ENCODE measurements at regions not wholly inside any gene's neighbourhood (a gene's known extent, or its start where the extent isn't known, plus 50 kb on each side); places are given as distances from the start of the nearest gene placed in this dataset.

GRCh38 chrX:101774340-101774739 lies 114.7 kb upstream of the ARMCX2 start:
- H3K79me2 ChIP-seq (replicated peaks; ENCODE audit: insufficient read depth, low read length): no peaks in the 10 kb centered on the region
- H3K4me3 ChIP-seq (ENCODE audit: low read length): no peak overlapping the region
- no peaks in the 10 kb centered on the region for H3K9me2 ChIP-seq (ENCODE audit: insufficient read depth, low read length)
- H3F3A ChIP-seq (ENCODE audit: insufficient read depth, low read length, poor library complexity, severe bottlenecking): no peaks in the 10 kb centered on the region
- no peak for TF ChIP-seq POLR2AphosphoS5 (IDR thresholded peaks at IDR 0.05)
- no peak for TF ChIP-seq MXI1 (conservative IDR thresholded peaks at IDR 0.05; ENCODE audit: poor library complexity, severe bottlenecking)
- TF ChIP-seq TAF1 (IDR thresholded peaks at IDR 0.05; ENCODE audit: low read depth): no peak
- no peak for TF ChIP-seq SMC3 (conservative IDR thresholded peaks at IDR 0.05; ENCODE audit: poor library complexity)
- no peak for TF ChIP-seq EP300 (conservative IDR thresholded peaks at IDR 0.05; ENCODE audit: poor library complexity, severe bottlenecking)
- TF ChIP-seq, protein P1, sequence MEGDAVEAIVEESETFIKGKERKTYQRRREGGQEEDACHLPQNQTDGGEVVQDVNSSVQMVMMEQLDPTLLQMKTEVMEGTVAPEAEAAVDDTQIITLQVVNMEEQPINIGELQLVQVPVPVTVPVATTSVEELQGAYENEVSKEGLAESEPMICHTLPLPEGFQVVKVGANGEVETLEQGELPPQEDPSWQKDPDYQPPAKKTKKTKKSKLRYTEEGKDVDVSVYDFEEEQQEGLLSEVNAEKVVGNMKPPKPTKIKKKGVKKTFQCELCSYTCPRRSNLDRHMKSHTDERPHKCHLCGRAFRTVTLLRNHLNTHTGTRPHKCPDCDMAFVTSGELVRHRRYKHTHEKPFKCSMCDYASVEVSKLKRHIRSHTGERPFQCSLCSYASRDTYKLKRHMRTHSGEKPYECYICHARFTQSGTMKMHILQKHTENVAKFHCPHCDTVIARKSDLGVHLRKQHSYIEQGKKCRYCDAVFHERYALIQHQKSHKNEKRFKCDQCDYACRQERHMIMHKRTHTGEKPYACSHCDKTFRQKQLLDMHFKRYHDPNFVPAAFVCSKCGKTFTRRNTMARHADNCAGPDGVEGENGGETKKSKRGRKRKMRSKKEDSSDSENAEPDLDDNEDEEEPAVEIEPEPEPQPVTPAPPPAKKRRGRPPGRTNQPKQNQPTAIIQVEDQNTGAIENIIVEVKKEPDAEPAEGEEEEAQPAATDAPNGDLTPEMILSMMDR (IDR thresholded peaks at IDR 0.05; ENCODE audit: poor library complexity, severe bottlenecking): no peak
- TF ChIP-seq, protein P2, sequence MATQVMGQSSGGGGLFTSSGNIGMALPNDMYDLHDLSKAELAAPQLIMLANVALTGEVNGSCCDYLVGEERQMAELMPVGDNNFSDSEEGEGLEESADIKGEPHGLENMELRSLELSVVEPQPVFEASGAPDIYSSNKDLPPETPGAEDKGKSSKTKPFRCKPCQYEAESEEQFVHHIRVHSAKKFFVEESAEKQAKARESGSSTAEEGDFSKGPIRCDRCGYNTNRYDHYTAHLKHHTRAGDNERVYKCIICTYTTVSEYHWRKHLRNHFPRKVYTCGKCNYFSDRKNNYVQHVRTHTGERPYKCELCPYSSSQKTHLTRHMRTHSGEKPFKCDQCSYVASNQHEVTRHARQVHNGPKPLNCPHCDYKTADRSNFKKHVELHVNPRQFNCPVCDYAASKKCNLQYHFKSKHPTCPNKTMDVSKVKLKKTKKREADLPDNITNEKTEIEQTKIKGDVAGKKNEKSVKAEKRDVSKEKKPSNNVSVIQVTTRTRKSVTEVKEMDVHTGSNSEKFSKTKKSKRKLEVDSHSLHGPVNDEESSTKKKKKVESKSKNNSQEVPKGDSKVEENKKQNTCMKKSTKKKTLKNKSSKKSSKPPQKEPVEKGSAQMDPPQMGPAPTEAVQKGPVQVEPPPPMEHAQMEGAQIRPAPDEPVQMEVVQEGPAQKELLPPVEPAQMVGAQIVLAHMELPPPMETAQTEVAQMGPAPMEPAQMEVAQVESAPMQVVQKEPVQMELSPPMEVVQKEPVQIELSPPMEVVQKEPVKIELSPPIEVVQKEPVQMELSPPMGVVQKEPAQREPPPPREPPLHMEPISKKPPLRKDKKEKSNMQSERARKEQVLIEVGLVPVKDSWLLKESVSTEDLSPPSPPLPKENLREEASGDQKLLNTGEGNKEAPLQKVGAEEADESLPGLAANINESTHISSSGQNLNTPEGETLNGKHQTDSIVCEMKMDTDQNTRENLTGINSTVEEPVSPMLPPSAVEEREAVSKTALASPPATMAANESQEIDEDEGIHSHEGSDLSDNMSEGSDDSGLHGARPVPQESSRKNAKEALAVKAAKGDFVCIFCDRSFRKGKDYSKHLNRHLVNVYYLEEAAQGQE (IDR thresholded peaks at IDR 0.05; ENCODE audit: borderline replicate concordance): no peak
- H2AFZ ChIP-seq (ENCODE audit: low read depth, low read length): no peak overlapping the region
- no peaks in the 10 kb centered on the region for H4K20me1 ChIP-seq (ENCODE audit: insufficient read depth)
- no peaks in the 10 kb centered on the region for H3K9me3 ChIP-seq (ENCODE audit: low read length)
- H3K36me3 ChIP-seq (ENCODE audit: insufficient read depth, low read length): no peaks in the 10 kb centered on the region
- no peak overlapping the region for H3K9ac ChIP-seq (ENCODE audit: low read length)
- H3K27me3 ChIP-seq (ENCODE audit: insufficient read depth, low read depth, low read length): no peaks in the 10 kb centered on the region
- H3K27ac ChIP-seq (ENCODE audit: low read length): no peak overlapping the region
- H3K4me2 ChIP-seq (ENCODE audit: low read length): no peak overlapping the region

DNA sequence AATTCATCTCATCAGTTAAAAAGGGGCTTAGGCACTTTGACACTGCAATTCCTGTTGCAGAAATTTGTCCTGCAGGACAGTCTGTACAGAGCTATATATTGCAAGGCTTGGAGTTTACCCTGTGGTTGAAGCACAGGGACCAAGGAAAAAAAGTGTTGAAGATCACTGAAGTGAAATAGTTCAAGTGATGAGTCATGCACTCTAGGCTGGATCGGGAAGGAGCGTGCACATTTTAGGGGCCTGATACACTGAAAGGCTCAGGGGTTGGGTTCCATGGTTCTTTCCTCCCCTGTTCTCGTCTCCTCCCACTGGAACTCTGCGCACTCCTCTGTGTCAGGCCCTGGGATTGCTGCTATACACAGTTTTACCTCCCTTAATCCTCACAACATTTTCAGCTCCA lies 104.9 kb upstream of the ARMCX2 start:
- H2AFZ ChIP-seq (ENCODE audit: low read depth, low read length): no peak overlapping the region
- no peaks in the 10 kb centered on the region for H3K27me3 ChIP-seq (ENCODE audit: insufficient read depth, low read depth, low read length)
- no peak overlapping the region for H3K4me2 ChIP-seq (ENCODE audit: low read length)
- no peaks in the 10 kb centered on the region for H3K9me2 ChIP-seq (ENCODE audit: insufficient read depth, low read length)
- no peaks in the 10 kb centered on the region for H4K20me1 ChIP-seq (ENCODE audit: insufficient read depth)
- no peak overlapping the region for H3K27ac ChIP-seq (ENCODE audit: low read length)
- no peaks in the 10 kb centered on the region for H3K9me3 ChIP-seq (ENCODE audit: low read length)
- no peak overlapping the region for H3K9ac ChIP-seq (ENCODE audit: low read length)
- no peaks in the 10 kb centered on the region for H3K36me3 ChIP-seq (ENCODE audit: insufficient read depth, low read length)
- H3K4me3 ChIP-seq (ENCODE audit: low read length): no peak overlapping the region
- no peaks in the 10 kb centered on the region for H3K79me2 ChIP-seq (replicated peaks; ENCODE audit: insufficient read depth, low read length)
- no peak for TF ChIP-seq EP300 (conservative IDR thresholded peaks at IDR 0.05; ENCODE audit: poor library complexity, severe bottlenecking)
- TF ChIP-seq SMC3 (conservative IDR thresholded peaks at IDR 0.05; ENCODE audit: poor library complexity): no peak
- no peak for TF ChIP-seq RAD21 (conservative IDR thresholded peaks at IDR 0.05)
- no peak for TF ChIP-seq MXI1 (conservative IDR thresholded peaks at IDR 0.05; ENCODE audit: poor library complexity, severe bottlenecking)
- TF ChIP-seq TAF1 (IDR thresholded peaks at IDR 0.05; ENCODE audit: low read depth): no peak
- TF ChIP-seq, protein P2 (IDR thresholded peaks at IDR 0.05; ENCODE audit: borderline replicate concordance): no peak
- TF ChIP-seq EZH2 (IDR thresholded peaks at IDR 0.05; ENCODE audit: borderline replicate concordance, insufficient read depth, low read length, poor library complexity, severe bottlenecking): no peak
- TF ChIP-seq, protein P1 (IDR thresholded peaks at IDR 0.05; ENCODE audit: poor library complexity, severe bottlenecking): no peak
- no peaks in the 10 kb centered on the region for H3F3A ChIP-seq (ENCODE audit: insufficient read depth, low read length, poor library complexity, severe bottlenecking)
